T-cell (primary cell): ENCODE measurements at regions not wholly inside any gene's neighbourhood (a gene's known extent, or its start where the extent isn't known, plus 50 kb on each side); places are given as distances from the start of the nearest gene placed in this dataset.

Source experiments
- ATAC-seq, 4 experiments: fragments of 200-7000 bp in 3 of 4; fragments of 150-1000 bp in 1 of 4; cut with Tn5 transposase; replicated peaks in 1 of 4; 1 replicate in 3 of 4; 2 replicates in 1 of 4; pipeline ENCODE4 v1.10.0; 2021; ENCODE audit warnings: moderate library complexity in 3 of 4, mild to moderate bottlenecking in 2 of 4, moderate number of reproducible peaks in 1 of 4
- CTCF ChIA-PET, 2 donors: fragments of 300-600 bp; sonication (Branson Sonifier 250); formaldehyde crosslinking; loops; one replicate each; lab custom pipeline; 2022; ENCODE audit warnings: antibody characterized with exemption in 2 of 2; lab: Charles Lee
- POLR2A ChIA-PET, 2 donors: fragments of 300-600 bp; sonication (Branson Sonifier 250); formaldehyde crosslinking; loops; one replicate each; lab custom pipeline; 2022; ENCODE audit warnings: antibody characterized with exemption in 2 of 2; lab: Charles Lee
- DNase-seq, 35 experiments: peaks; one replicate each; pipeline versions ENCODE4 v3.0.0 to v3.0.0-alpha.2; 2013 to 2023
- H3K27ac ChIP-seq: one replicate; pipeline ENCODE4 v1.5.1; 2013; ENCODE audit warnings: low read length
- H3K27me3 ChIP-seq, 2 experiments: replicated peaks in 1 of 2; 1 replicate in 1 of 2; 2 replicates in 1 of 2; pipeline versions ENCODE4 v1.6.1 to v1.7.0; 2013; ENCODE audit warnings: low read length in 1 of 2, mixed read lengths in 1 of 2; ENCODE audit not compliant: control insufficient read depth in 2 of 2, insufficient read depth in 2 of 2; ENCODE audit errors: extremely low read depth in 1 of 2
- H3K36me3 ChIP-seq, 2 donors: 1 replicate in 1 of 2; 2 replicates in 1 of 2; pipeline versions ENCODE4 v1.6.1 to v1.7.0; 2013; ENCODE audit warnings: low read length in 1 of 2; ENCODE audit not compliant: control insufficient read depth in 2 of 2, insufficient read depth in 1 of 2; ENCODE audit errors: extremely low read depth in 1 of 2
- H3K4me1 ChIP-seq, 2 experiments: 1 replicate in 1 of 2; 2 replicates in 1 of 2; pipeline versions ENCODE4 v1.6.1 to v1.7.0; 2013; ENCODE audit warnings: low read length in 2 of 2, mixed read lengths in 1 of 2; ENCODE audit not compliant: insufficient read depth in 2 of 2, control insufficient read depth in 1 of 2; ENCODE audit errors: extremely low read depth in 1 of 2
- H3K4me3 ChIP-seq, 2 donors: 1 replicate in 1 of 2; 2 replicates in 1 of 2; pipeline versions ENCODE4 v1.5.1 to v1.7.0; 2013; ENCODE audit warnings: mild to moderate bottlenecking in 2 of 2, low read length in 1 of 2, moderate library complexity in 1 of 2; ENCODE audit not compliant: control insufficient read depth in 1 of 2; ENCODE audit errors: extremely low read depth in 1 of 2
- H3K9me3 ChIP-seq: 2 replicates; pipeline ENCODE4 v1.7.0; 2013
- H3K27ac Mint-ChIP-seq, 2 donors: one replicate each; pipeline ENCODE4 v1.8.0; 2020 to 2021; ENCODE audit warnings: mild to moderate bottlenecking in 2 of 2, mixed read lengths in 2 of 2
- H3K27me3 Mint-ChIP-seq, 2 donors: one replicate each; pipeline ENCODE4 v1.8.0; 2021 to 2022; ENCODE audit warnings: mixed read lengths in 2 of 2
- H3K36me3 Mint-ChIP-seq: one replicate; pipeline ENCODE4 v1.8.0; 2021; ENCODE audit warnings: mixed read lengths
- H3K4me1 Mint-ChIP-seq, 3 donors: one replicate each; pipeline ENCODE4 v1.8.0; 2020 to 2022; ENCODE audit warnings: mixed read lengths in 3 of 3, mild to moderate bottlenecking in 1 of 3
- H3K4me3 Mint-ChIP-seq, 3 donors: one replicate each; pipeline ENCODE4 v1.8.0; 2020 to 2022; ENCODE audit warnings: mild to moderate bottlenecking in 3 of 3, mixed read lengths in 3 of 3, moderate library complexity in 3 of 3
- H3K9me3 Mint-ChIP-seq, 3 donors: one replicate each; pipeline ENCODE4 v1.8.0; 2020 to 2022; ENCODE audit warnings: mixed read lengths in 3 of 3
- WGBS: methylation state at CpG from one replicate; pipeline ENCODE4 v1.1.5; 2013; ENCODE audit warnings: missing lambda C conversion rate; ENCODE audit not compliant: insufficient coverage; 5-methylcytosine and 5-hydroxymethylcytosine counted together

DNA sequence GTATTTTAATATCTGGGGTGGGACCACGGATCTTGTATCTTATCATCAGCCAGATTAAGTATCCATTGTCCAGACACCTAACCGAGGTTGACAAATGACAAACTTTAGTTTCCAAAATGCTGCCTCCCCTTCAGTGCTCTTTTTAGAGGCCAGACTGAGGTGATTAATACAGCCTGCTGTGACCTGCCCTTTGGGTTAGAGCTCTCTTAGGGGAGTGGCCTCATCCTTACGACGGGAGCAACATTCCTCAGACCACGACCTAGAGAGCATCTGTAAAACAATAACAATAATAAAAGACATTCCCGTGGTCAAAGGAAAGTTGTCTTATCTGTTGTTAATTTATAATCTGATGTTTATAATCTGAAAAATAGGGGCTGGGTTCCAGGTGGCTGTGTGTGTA lies 405.3 kb downstream of the LPIN1 start:
- ChIA-PET POLR2A (no interaction called here), CTCF (no interaction called here)
- Mint-ChIP-seq H3K27ac (no peak overlapping the region), H3K27me3 (no peaks in the 10 kb centered on the region), H3K4me1 (peaks cover 0 to 5% (median 0%) of the 10 kb centered on the region in 3 donors), H3K36me3 (peaks cover 2% of the 10 kb centered on the region), H3K9me3 (peaks cover 0 to 3% (median 0%) of the 10 kb centered on the region in 3 donors), H3K4me3 (no peak overlapping the region)
- H3K9me3 ChIP-seq = no peaks in the 10 kb centered on the region
- no peak overlapping the region for H3K4me3 ChIP-seq
- no peak overlapping the region for H3K27ac ChIP-seq
- no peaks in the 10 kb centered on the region for H3K4me1 ChIP-seq
- DNase-seq = no peak
- H3K36me3 ChIP-seq = no peaks in the 10 kb centered on the region
- no peaks in the 10 kb centered on the region for H3K27me3 ChIP-seq
- ATAC-seq = no peak
- WGBS = 100% methylated on average over 1 of the region's 6 CpGs

DNA sequence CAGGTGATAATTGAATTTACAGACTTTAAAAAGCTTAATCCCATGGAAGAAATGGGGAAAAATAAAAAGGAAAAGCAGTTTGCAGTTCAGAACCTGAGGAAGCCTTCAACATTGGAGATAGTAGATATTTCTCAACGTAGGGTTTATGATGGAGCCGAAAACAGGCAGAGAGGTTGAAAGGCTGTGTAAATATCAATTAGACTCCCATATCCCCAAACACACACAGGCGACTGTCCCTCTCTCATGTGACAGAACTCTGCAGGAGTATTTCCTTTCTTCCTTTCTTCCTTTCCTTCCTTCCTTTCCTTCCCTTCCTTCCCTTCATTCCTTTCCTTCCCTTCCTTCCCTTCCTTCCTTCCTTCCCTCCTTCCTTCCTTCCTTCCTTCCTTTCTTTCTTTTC lies 406.5 kb downstream of the LPIN1 start:
- 100% methylated on average over 1 of the region's 3 CpGs for WGBS
- Histone ChIP-seq H3K9me3 (no peaks in the 10 kb centered on the region), H3K4me3 (no peak overlapping the region), H3K36me3 (no peaks in the 10 kb centered on the region), H3K27me3 (no peaks in the 10 kb centered on the region), H3K27ac (no peak overlapping the region), H3K4me1 (no peaks in the 10 kb centered on the region)
- no peaks in the 10 kb centered on the region for H3K36me3 Mint-ChIP-seq
- DNase-seq = no peak
- POLR2A ChIA-PET = interaction anchor here (0.5 to 0.7 kb wide), 2 partner anchors 38 to 847 kb away, joined by 4 to 5 read pairs; no protein-coding TSS in a partner anchor
- CTCF ChIA-PET = no interaction called here
- no peak for ATAC-seq
- H3K9me3 Mint-ChIP-seq = peaks cover 0 to 3% (median 0%) of the 10 kb centered on the region in 3 donors
- H3K27ac Mint-ChIP-seq = no peak overlapping the region
- H3K27me3 Mint-ChIP-seq = no peaks in the 10 kb centered on the region
- no peak overlapping the region for H3K4me3 Mint-ChIP-seq
- H3K4me1 Mint-ChIP-seq = peaks cover 0 to 5% (median 0%) of the 10 kb centered on the region in 3 donors

DNA sequence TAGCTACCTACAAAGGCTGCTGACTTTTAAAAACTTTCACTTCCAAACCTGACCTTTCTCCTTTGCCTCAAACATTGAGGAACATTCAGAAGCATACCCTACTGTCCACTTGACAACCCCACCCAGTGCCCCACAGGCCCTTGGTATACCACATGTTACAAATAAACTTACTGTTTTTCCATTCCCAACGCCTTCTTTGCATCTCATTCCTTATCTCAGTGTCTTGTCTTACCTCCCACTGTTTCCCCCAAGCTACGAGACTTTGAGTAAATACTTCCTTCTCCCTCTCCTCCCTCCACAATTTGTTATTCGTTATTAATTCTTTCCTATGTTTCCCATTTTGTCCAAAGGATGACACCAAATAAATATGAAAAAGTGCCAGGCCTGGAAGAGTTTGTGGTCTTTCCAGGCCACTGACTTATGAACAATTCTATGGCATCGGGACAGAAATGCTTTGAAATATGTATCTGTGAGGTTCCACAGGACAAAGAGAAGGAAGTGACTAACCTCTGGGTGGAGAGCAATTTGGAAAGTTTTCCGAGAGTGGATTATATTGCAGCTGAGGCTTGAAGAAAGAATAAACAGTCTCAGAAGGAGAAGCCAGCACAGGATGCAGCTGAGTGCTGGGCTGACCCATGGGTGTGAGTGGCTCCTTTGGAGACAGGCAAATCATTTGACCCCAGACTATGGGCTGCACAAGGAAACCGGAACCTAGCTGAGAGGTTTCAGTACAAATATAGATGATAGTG lies 409.0 kb downstream of the LPIN1 start:
- Histone ChIP-seq H3K27me3 (no peaks in the 10 kb centered on the region), H3K4me3 (no peak overlapping the region), H3K27ac (no peak overlapping the region), H3K36me3 (no peaks in the 10 kb centered on the region), H3K9me3 (no peaks in the 10 kb centered on the region), H3K4me1 (no peaks in the 10 kb centered on the region)
- no peaks in the 10 kb centered on the region for H3K27me3 Mint-ChIP-seq
- ChIA-PET POLR2A (no interaction called here), CTCF (no interaction called here)
- H3K27ac Mint-ChIP-seq = no peak overlapping the region
- peaks cover 0 to 5% (median 0%) of the 10 kb centered on the region in 3 donors for H3K4me1 Mint-ChIP-seq
- DNase-seq (no peak), ATAC-seq (no peak)
- H3K36me3 Mint-ChIP-seq = no peaks in the 10 kb centered on the region
- WGBS = 97% methylated on average over 3 of the region's 6 CpGs
- no peak overlapping the region for H3K4me3 Mint-ChIP-seq
- peaks cover 0 to 3% (median 3%) of the 10 kb centered on the region in 3 donors for H3K9me3 Mint-ChIP-seq

DNA sequence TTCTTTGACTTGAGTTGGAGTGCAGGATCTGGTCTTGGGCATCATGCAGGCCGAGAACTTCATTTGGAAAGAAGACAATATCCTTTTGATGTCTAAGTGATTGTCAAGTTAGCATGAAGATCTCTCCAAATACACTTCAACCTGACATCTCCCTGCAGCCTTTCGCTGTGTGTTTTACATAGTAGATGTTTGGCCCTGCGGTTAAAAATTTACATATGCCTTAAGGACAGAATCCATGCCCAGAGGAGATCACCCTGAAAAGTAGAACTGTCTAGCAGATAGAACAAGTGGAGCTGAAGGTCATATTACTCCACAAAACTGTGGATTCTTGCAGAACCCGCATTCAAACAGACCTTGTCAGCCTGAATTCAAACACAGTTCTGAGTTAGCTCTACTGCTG lies 409.9 kb downstream of the LPIN1 start:
- Histone ChIP-seq H3K4me1 (no peaks in the 10 kb centered on the region), H3K4me3 (no peak overlapping the region), H3K27ac (no peak overlapping the region), H3K36me3 (no peaks in the 10 kb centered on the region), H3K9me3 (no peaks in the 10 kb centered on the region), H3K27me3 (peaks cover 0 to 3% of the 10 kb centered on the region in 2 experiments)
- no CpG with 5 or more reads among the region's 4 CpGs for WGBS
- no peaks in the 10 kb centered on the region for H3K27me3 Mint-ChIP-seq
- no peak for DNase-seq
- POLR2A ChIA-PET = no interaction called here
- no peak overlapping the region for H3K27ac Mint-ChIP-seq
- ATAC-seq = no peak
- peaks cover 0 to 5% (median 0%) of the 10 kb centered on the region in 3 donors for H3K4me1 Mint-ChIP-seq
- no peaks in the 10 kb centered on the region for H3K36me3 Mint-ChIP-seq
- H3K9me3 Mint-ChIP-seq = peaks cover 0 to 3% (median 3%) of the 10 kb centered on the region in 3 donors
- H3K4me3 Mint-ChIP-seq = no peak overlapping the region
- CTCF ChIA-PET = no interaction called here

DNA sequence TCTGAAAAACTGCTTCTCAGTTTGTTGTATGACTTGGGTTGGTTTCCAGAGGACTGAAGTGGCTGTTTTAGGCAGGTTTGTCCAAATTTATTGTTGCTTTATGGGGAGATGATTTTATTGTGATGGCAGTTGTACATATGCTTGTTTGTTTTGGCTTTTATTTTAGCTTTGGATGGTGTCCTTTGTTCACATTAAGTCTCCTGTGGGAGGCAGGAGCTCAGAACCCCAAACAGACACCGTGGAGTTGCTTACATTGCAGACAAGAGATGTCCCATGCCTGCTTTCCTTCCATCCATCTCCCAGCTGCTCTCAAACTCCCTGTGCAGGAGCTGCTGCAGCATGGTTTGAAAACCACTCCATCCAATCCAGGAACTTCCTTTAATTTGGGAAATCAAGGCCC lies 414.7 kb downstream of the LPIN1 start:
- no peak overlapping the region for H3K4me3 Mint-ChIP-seq
- Histone ChIP-seq H3K4me1 (peaks cover 0 to 7% of the 10 kb centered on the region in 2 experiments), H3K36me3 (peaks cover 0 to 3% of the 10 kb centered on the region in 2 donors), H3K9me3 (no peaks in the 10 kb centered on the region), H3K4me3 (no peak overlapping the region), H3K27ac (no peak overlapping the region), H3K27me3 (peaks cover 0 to 7% of the 10 kb centered on the region in 2 experiments)
- DNase-seq = no peak
- CTCF ChIA-PET = interaction anchor here (0.8 to 1.0 kb wide), 2 partner anchors 11 to 770 kb away, joined by 3 read pairs; no protein-coding TSS in a partner anchor
- POLR2A ChIA-PET = no interaction called here
- no CpG with 5 or more reads among the region's 1 CpG for WGBS
- H3K36me3 Mint-ChIP-seq = no peaks in the 10 kb centered on the region
- peaks cover 0 to 7% of the 10 kb centered on the region in 2 donors for H3K27me3 Mint-ChIP-seq
- H3K27ac Mint-ChIP-seq = no peak overlapping the region
- no peak for ATAC-seq
- peaks cover 6 to 23% (median 9%) of the 10 kb centered on the region in 3 donors for H3K4me1 Mint-ChIP-seq
- peaks cover 0 to 3% (median 0%) of the 10 kb centered on the region in 3 donors for H3K9me3 Mint-ChIP-seq

DNA sequence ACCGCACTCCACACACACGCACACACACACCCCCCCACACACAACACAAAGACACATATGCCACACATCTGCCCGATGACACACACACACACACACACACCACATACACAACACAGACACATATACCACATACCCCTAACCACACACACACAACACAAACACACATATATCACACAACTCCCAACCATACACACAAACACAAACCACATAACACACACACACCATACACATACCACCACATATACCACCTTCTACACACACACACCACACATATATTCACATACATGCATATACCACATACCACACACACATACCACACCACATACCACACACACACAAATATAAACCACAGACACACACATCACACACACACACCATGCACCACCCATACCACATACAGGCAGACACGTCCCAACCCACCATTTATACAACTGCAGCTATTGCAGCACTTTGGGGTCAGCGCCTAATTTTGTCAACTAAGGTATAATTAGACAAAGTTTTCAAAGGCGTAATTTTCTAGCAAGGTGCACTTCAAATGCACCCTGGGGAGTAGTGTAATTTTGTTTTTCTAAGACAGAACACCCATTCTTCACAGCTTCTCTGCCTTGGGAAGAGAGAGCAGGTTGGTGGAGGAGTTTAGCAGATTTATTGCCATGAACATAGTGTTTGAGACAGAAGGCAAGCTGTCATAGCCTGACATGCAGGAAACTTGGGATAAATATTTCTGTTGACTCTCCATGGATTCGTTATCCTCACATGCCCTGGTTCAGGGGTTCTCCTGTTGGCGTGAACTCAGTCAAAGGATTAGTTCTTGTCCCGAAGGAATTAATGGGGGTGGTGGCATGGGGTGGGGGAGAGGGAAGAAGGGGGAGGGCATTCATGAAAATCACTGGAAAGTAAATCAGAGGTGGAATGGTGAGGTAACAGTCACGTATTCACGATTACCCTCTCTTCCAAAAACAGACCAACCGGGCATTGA lies 416.1 kb downstream of the LPIN1 start:
- no peak for ATAC-seq
- Histone ChIP-seq H3K9me3 (no peaks in the 10 kb centered on the region), H3K27me3 (peaks cover 0 to 7% of the 10 kb centered on the region in 2 experiments), H3K36me3 (peaks cover 0 to 3% of the 10 kb centered on the region in 2 donors), H3K4me3 (no peak overlapping the region), H3K27ac (no peak overlapping the region), H3K4me1 (peaks cover 0 to 7% of the 10 kb centered on the region in 2 experiments)
- no peak overlapping the region for H3K27ac Mint-ChIP-seq
- CTCF ChIA-PET = interaction anchor here in 1 of 2 donors (0.7 kb wide), 1 partner anchor 167 kb away, joined by 3 read pairs; no protein-coding TSS in a partner anchor
- H3K9me3 Mint-ChIP-seq = peaks cover 0 to 3% (median 0%) of the 10 kb centered on the region in 3 donors
- DNase-seq = no peak
- H3K4me1 Mint-ChIP-seq = peaks cover 6 to 25% (median 9%) of the 10 kb centered on the region in 3 donors
- no peak overlapping the region for H3K4me3 Mint-ChIP-seq
- POLR2A ChIA-PET = no interaction called here
- H3K36me3 Mint-ChIP-seq = no peaks in the 10 kb centered on the region
- 89% methylated on average over 4 of the region's 12 CpGs for WGBS
- peaks cover 0 to 7% of the 10 kb centered on the region in 2 donors for H3K27me3 Mint-ChIP-seq
